Lower leg skin (tissue), 4 donors: ENCODE measurements at regions not wholly inside any gene's neighbourhood (a gene's known extent, or its start where the extent isn't known, plus 50 kb on each side); places are given as distances from the start of the nearest gene placed in this dataset.
"Not testable (repeated sequence)": the region's sequence is repeated elsewhere in the genome, so short reads cannot be mapped to it uniquely, and the experiment has no call there.

ENCODE experiments used
- DNase-seq, 2 donors: peaks; one replicate each; pipeline ENCODE4 v3.0.0-alpha.2; 2019; ENCODE audit warnings: low spot score in 2 of 2
- H3K4me3 ChIP-seq: fragments of 200-600 bp; sonication (generic); 2 replicates; pipeline ENCODE4 v1.5.1; 2017; ENCODE audit warnings: mild to moderate bottlenecking, low read depth; ENCODE audit not compliant: poor library complexity, severe bottlenecking
- CTCF ChIP-seq, 3 donors: fragments of 450-650 bp; IDR thresholded peaks; one replicate each; pipeline ENCODE4 v1.5.1; 2016; ENCODE audit warnings: antibody characterized with exemption in 3 of 3, mild to moderate bottlenecking in 3 of 3, moderate library complexity in 2 of 3
- POLR2A ChIP-seq, 2 donors: fragments of 450-650 bp; IDR thresholded peaks; one replicate each; pipeline ENCODE4 v1.6.1; 2016 to 2017; ENCODE audit warnings: antibody characterized with exemption in 2 of 2, mild to moderate bottlenecking in 1 of 2, moderate library complexity in 1 of 2
- WGBS, 2 donors: methylation state at CpG; one replicate each; pipeline ENCODE4 v1.1.5; 2018; 5-methylcytosine and 5-hydroxymethylcytosine counted together
- intact Hi-C: fragments of 100-400 bp; cut with DNase I; formaldehyde crosslinking; loops from one replicate; pipeline ENCODE4 v1.15.0; 2023; ENCODE audit warnings: low total_unique reads

GRCh38 chr3:549636-550035, 353.1 kb downstream of the CHL1 start:
- intact Hi-C loops = no loop called here
- TF ChIP-seq CTCF (IDR thresholded peaks at IDR 0.05) = no peak
- TF ChIP-seq POLR2A (IDR thresholded peaks at IDR 0.05) = no peak
- no peak overlapping the region for H3K4me3 ChIP-seq
- 63 to 74% methylated on average over 2 of the region's 2 CpGs for WGBS, 2 donors
- no peak for DNase-seq

GRCh38 chr3:550471-550870, 353.9 kb downstream of the CHL1 start:
- no peak for DNase-seq
- intact Hi-C loops = no loop called here
- no peak for TF ChIP-seq CTCF (IDR thresholded peaks at IDR 0.05)
- TF ChIP-seq POLR2A (IDR thresholded peaks at IDR 0.05) = no peak
- no peak overlapping the region for H3K4me3 ChIP-seq
- 91 to 94% methylated on average over 1 of the region's 1 CpG for WGBS, 2 donors

GRCh38 chr3:557972-558371, 361.4 kb downstream of the CHL1 start:
- H3K4me3 ChIP-seq = no peak overlapping the region
- no peak for TF ChIP-seq CTCF (IDR thresholded peaks at IDR 0.05)
- no peak for TF ChIP-seq POLR2A (IDR thresholded peaks at IDR 0.05)
- intact Hi-C loops = no loop called here
- DNase-seq = no peak
- WGBS, 2 donors = 57 to 61% methylated on average over 1 of the region's 1 CpG

- intact Hi-C loops = no loop called here
- DNase-seq = no peak
- H3K4me3 ChIP-seq = no peak overlapping the region
- TF ChIP-seq CTCF (IDR thresholded peaks at IDR 0.05) = no peak
- TF ChIP-seq POLR2A (IDR thresholded peaks at IDR 0.05) = no peak
- 71 to 76% methylated on average over 5 of the region's 5 CpGs for WGBS, 2 donors
Measured at GRCh38 chr3:567488-568185, 371.1 kb downstream of the CHL1 start.

GRCh38 chr3:579529-579928, 383.0 kb downstream of the CHL1 start:
- intact Hi-C loops, H3K4me3 ChIP-seq, DNase-seq: not testable (repeated sequence)
- 59 to 66% methylated on average over 2 of the region's 2 CpGs for WGBS, 2 donors

- DNase-seq, H3K4me3 ChIP-seq, intact Hi-C loops: not testable (repeated sequence)
Measured at GRCh38 chr3:589066-589465, 392.5 kb downstream of the CHL1 start.

- intact Hi-C loops, H3K4me3 ChIP-seq, DNase-seq: not testable (repeated sequence)
- 52 to 55% methylated on average over 2 of the region's 2 CpGs for WGBS, 2 donors
Measured at GRCh38 chr3:597304-597703, 400.7 kb downstream of the CHL1 start.

- DNase-seq, intact Hi-C loops, H3K4me3 ChIP-seq: not testable (repeated sequence)
- WGBS, 2 donors = 77 to 82% methylated on average over 1 of the region's 1 CpG
Measured at GRCh38 chr3:597746-598145, 401.2 kb downstream of the CHL1 start.

- intact Hi-C loops, H3K4me3 ChIP-seq, DNase-seq: not testable (repeated sequence)
- WGBS, 2 donors = 61 to 66% methylated on average over 4 of the region's 4 CpGs
Measured at GRCh38 chr3:607480-607879, 410.9 kb downstream of the CHL1 start.
